HCT116 (cell line): ENCODE measurements at regions not wholly inside any gene's neighbourhood (a gene's known extent, or its start where the extent isn't known, plus 50 kb on each side); places are given as distances from the start of the nearest gene placed in this dataset.
"Not testable (repeated sequence)": the region's sequence is repeated elsewhere in the genome, so short reads cannot be mapped to it uniquely, and the experiment has no call there.

Experiments used
- ATAC-seq: fragments of 200-7000 bp; cut with Tn5 transposase; 2 replicates; pipeline ENCODE4 v1.9.1; 2020; ENCODE audit warnings: mild to moderate bottlenecking, moderate library complexity
- BruUV-seq: library from RNA; stranded (reverse); fragments of 400-500 nt; replicated peaks from 2 replicates; lab custom pipeline; 2021; lab: Mats Ljungman, UMichigan
- CTCF ChIA-PET: fragments of 300-600 bp; sonication (Branson Sonifier 250); formaldehyde crosslinking; loops from one replicate; lab custom pipeline; 2021; ENCODE audit warnings: antibody characterized with exemption; lab: Charles Lee
- POLR2A ChIA-PET: fragments of 300-600, 350-600 bp; sonication (Branson Sonifier 250); formaldehyde crosslinking; loops from one replicate; lab custom pipeline; 2021; ENCODE audit warnings: antibody characterized with exemption; lab: Charles Lee
- RAD21 ChIA-PET, 2 experiments: fragments of 300-600 bp; sonication (Branson Sonifier 250); formaldehyde crosslinking; loops; one replicate each; lab custom pipeline; 2023; ENCODE audit warnings: low total read pairs in 2 of 2; ENCODE audit not compliant: uncharacterized antibody in 2 of 2, unreplicated experiment in 2 of 2, low non-redundant PET in 1 of 2; lab: Charles Lee
- DNase-seq: peaks from one replicate; pipeline ENCODE4 v3.0.0-alpha.2; 2010; ENCODE audit warnings: low read depth, low spot score
- H2AFZ ChIP-seq: fragments of 200-600 bp; shearing (Covaris generic), sonication (generic); 2 replicates; pipeline ENCODE4 v1.6.1; 2017; ENCODE audit warnings: low read depth, mixed run types, mixed read lengths, antibody characterized with exemption, low read length; ENCODE audit not compliant: poor library complexity, severe bottlenecking
- H3K27ac ChIP-seq: 2 replicates; pipeline ENCODE4 v1.5.1; 2012; ENCODE audit warnings: low read depth, low read length
- H3K27me3 ChIP-seq: fragments of 200-600 bp; sonication (generic); 2 replicates; pipeline ENCODE4 v1.6.1; 2016; ENCODE audit warnings: mixed run types, low read length, mixed read lengths; ENCODE audit not compliant: insufficient read depth
- H3K36me3 ChIP-seq, 2 experiments: fragments of 200-500 bp in 1 of 2; fragments of 200-600 bp in 1 of 2; sonication (Bioruptor generic) in 1 of 2; sonication (generic) in 1 of 2; 2 replicates each; pipeline versions ENCODE4 v1.5.1 to v1.6.1; 2014 to 2016; ENCODE audit warnings: low read length in 2 of 2, inconsistent platforms in 1 of 2, mixed read lengths in 1 of 2, mixed run types in 1 of 2; ENCODE audit not compliant: insufficient read depth in 2 of 2, control insufficient read depth in 1 of 2
- H3K4me1 ChIP-seq, 2 experiments: fragments of 200-600 bp in 1 of 2; sonication (generic) in 1 of 2; 2 replicates each; pipeline versions ENCODE4 v1.5.1 to v1.6.1; 2012 to 2017; ENCODE audit warnings: low read length in 2 of 2, inconsistent platforms in 1 of 2, mild to moderate bottlenecking in 1 of 2, mixed read lengths in 1 of 2, mixed run types in 1 of 2, moderate library complexity in 1 of 2; ENCODE audit not compliant: insufficient read depth in 2 of 2, control insufficient read depth in 1 of 2
- H3K4me2 ChIP-seq: fragments of 200-600 bp; sonication (generic); 2 replicates; pipeline ENCODE4 v1.6.1; 2017; ENCODE audit warnings: mixed run types, low read length, mixed read lengths
- H3K4me3 ChIP-seq, 2 experiments: fragments of 200-600 bp in 1 of 2; sonication (generic) in 1 of 2; replicated peaks in 1 of 2; 2 replicates each; pipeline ENCODE4 v1.5.1; 2011 to 2016; ENCODE audit warnings: low read length in 2 of 2, control low read depth in 1 of 2, low read depth in 1 of 2, mild to moderate bottlenecking in 1 of 2, mixed read lengths in 1 of 2, mixed run types in 1 of 2
- H3K79me2 ChIP-seq: fragments of 200-600 bp; sonication (generic); 2 replicates; pipeline ENCODE4 v1.6.1; 2017; ENCODE audit warnings: mild to moderate bottlenecking, mixed run types, low read length, moderate library complexity, mixed read lengths; ENCODE audit not compliant: insufficient read depth
- H3K9ac ChIP-seq: fragments of 200-600 bp; sonication (generic); 2 replicates; pipeline ENCODE4 v1.6.1; 2016; ENCODE audit warnings: low read length, mixed read lengths
- H3K9me2 ChIP-seq: fragments of 200-600 bp; sonication (generic), shearing (Covaris generic); 2 replicates; pipeline ENCODE4 v1.6.1; 2017; ENCODE audit warnings: mixed run types, mild to moderate bottlenecking, moderate library complexity; ENCODE audit not compliant: insufficient read depth
- H3K9me3 ChIP-seq, 2 experiments: fragments of 200-500 bp in 1 of 2; fragments of 200-600 bp in 1 of 2; sonication (Bioruptor generic) in 1 of 2; sonication (generic) in 1 of 2; 2 replicates each; pipeline ENCODE4 v1.6.1; 2014 to 2017; ENCODE audit warnings: low read length in 2 of 2, mixed read lengths in 2 of 2, inconsistent platforms in 1 of 2, low read depth in 1 of 2, mild to moderate bottlenecking in 1 of 2, mixed run types in 1 of 2, moderate library complexity in 1 of 2; ENCODE audit not compliant: control insufficient read depth in 1 of 2, insufficient read depth in 1 of 2
- H4K20me1 ChIP-seq: fragments of 200-600 bp; sonication (generic), shearing (Covaris generic); 2 replicates; pipeline ENCODE4 v1.6.1; 2017; ENCODE audit warnings: mixed run types, mild to moderate bottlenecking, moderate library complexity; ENCODE audit not compliant: insufficient read depth
- EGR1 ChIP-seq: IDR thresholded peaks from 2 replicates; pipeline ENCODE4 v1.6.1; 2012; ENCODE audit warnings: low read depth
- ELF1 ChIP-seq: IDR thresholded peaks from 2 replicates; pipeline ENCODE4 v1.6.1; 2012; ENCODE audit warnings: low read depth, borderline replicate concordance
- FOSL1 ChIP-seq: IDR thresholded peaks from 2 replicates; pipeline ENCODE4 v1.6.1; 2012; ENCODE audit warnings: low read depth
- POLR2A ChIP-seq: IDR thresholded peaks from 2 replicates; pipeline ENCODE4 v1.7.0; 2011; ENCODE audit warnings: borderline replicate concordance; ENCODE audit not compliant: insufficient read depth, insufficient read length; ENCODE audit errors: extremely low read depth
- POLR2AphosphoS5 ChIP-seq: IDR thresholded peaks from 2 replicates; pipeline ENCODE4 v1.6.1; 2011; ENCODE audit warnings: mild to moderate bottlenecking, low read depth, low read length, moderate library complexity
- SP1 ChIP-seq: IDR thresholded peaks from 2 replicates; pipeline ENCODE4 v1.6.1; 2012; ENCODE audit warnings: low read depth
- SRF ChIP-seq: IDR thresholded peaks from 2 replicates; pipeline ENCODE4 v1.6.1; 2012; ENCODE audit warnings: low read depth
- intact Hi-C: fragments of 100-400 bp; cut with micrococcal nuclease; formaldehyde crosslinking; loops from 2 replicates; pipeline ENCODE4 v1.10.0; 2022
- TF ChIP-seq, protein P1 (sequence below), 3 experiments: fragments of 200-600 bp in 1 of 3; sonication (generic) in 1 of 3; IDR thresholded peaks in 2 of 3; conservative IDR thresholded peaks in 1 of 3; 2 replicates each; pipeline ENCODE4 v1.5.1; 2012 to 2017; ENCODE audit warnings: low read depth in 2 of 3, low read length in 2 of 3, antibody characterized with exemption in 1 of 3, borderline replicate concordance in 1 of 3, control low read depth in 1 of 3, mild to moderate bottlenecking in 1 of 3, mixed read lengths in 1 of 3, mixed run types in 1 of 3, moderate library complexity in 1 of 3; ENCODE audit not compliant: insufficient read depth in 1 of 3
- TF ChIP-seq, protein P2 (sequence below): IDR thresholded peaks from 2 replicates; pipeline ENCODE4 v1.6.1; 2012

DNA sequence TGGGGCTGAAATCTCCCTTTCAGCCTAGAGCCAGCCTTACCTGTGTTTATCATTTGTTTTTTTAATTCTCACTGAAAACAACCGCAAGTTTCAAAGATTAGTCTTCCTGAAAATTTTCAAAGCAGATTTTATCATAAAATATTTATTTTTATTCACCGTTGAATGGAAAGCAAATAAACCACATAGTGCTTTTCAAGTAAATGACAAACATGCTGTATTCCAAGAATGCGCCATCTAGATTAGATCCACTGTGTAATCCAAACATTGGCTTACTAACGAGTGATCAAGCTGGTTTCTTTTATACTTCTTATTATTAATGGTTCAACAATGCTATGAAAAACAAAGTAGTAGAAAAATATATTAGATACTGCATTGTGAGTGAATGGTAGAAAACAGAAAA lies 1176.2 kb upstream of the IGFBP7 start:
- ATAC-seq: no peak
- no peak overlapping the region for H2AFZ ChIP-seq
- no peak overlapping the region for H3K27ac ChIP-seq
- no TSS peak for BruUV-seq
- TF ChIP-seq SRF: no peak
- H3K4me1 ChIP-seq: no peaks in the 10 kb centered on the region
- H3K9ac ChIP-seq: no peak overlapping the region
- H3K36me3 ChIP-seq: no peaks in the 10 kb centered on the region
- ChIA-PET RAD21 (no interaction called here), POLR2A (no interaction called here), CTCF (no interaction called here)
- no peaks in the 10 kb centered on the region for H4K20me1 ChIP-seq
- DNase-seq: no peak
- no peaks in the 10 kb centered on the region for H3K27me3 ChIP-seq
- H3K79me2 ChIP-seq: no peaks in the 10 kb centered on the region
- H3K9me3 ChIP-seq: peaks cover 11 to 12% of the 10 kb centered on the region in 2 experiments; a peak in 3 of 4 replicates
- H3K4me2 ChIP-seq: no peak overlapping the region
- no peak overlapping the region for H3K4me3 ChIP-seq
- no peaks in the 10 kb centered on the region for H3K9me2 ChIP-seq
- intact Hi-C loops: no loop called here

DNA sequence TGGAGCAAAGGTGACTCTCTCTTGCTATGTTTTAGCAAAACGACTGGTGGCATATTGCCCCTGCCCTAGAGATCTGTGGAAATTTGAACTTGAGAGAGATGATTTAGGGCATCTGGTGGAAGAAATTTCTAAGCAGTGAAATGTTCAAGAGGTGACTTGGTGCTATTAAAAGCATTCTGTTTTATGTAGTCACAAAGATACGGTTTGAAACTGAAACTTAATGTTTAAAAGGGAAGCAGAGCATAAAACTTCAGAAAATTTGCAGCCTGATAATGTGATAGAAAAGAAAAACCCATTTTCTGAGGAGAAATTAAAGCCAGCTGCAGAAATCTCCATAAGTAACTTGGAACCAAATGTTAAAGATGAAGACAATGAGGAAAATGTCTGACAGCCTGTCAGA lies 1170.7 kb upstream of the IGFBP7 start:
- ATAC-seq, H3K9me2 ChIP-seq, H3K27me3 ChIP-seq, H3K27ac ChIP-seq, intact Hi-C loops, H3K4me3 ChIP-seq, H3K36me3 ChIP-seq, H3K4me2 ChIP-seq, H3K4me1 ChIP-seq, H2AFZ ChIP-seq, POLR2A ChIA-PET, BruUV-seq, H3K9ac ChIP-seq, CTCF ChIA-PET, RAD21 ChIA-PET, H4K20me1 ChIP-seq, DNase-seq, H3K79me2 ChIP-seq: not testable (repeated sequence)
- peaks cover 3 to 12% of the 10 kb centered on the region in 2 experiments; a peak in 3 of 4 replicates for H3K9me3 ChIP-seq

DNA sequence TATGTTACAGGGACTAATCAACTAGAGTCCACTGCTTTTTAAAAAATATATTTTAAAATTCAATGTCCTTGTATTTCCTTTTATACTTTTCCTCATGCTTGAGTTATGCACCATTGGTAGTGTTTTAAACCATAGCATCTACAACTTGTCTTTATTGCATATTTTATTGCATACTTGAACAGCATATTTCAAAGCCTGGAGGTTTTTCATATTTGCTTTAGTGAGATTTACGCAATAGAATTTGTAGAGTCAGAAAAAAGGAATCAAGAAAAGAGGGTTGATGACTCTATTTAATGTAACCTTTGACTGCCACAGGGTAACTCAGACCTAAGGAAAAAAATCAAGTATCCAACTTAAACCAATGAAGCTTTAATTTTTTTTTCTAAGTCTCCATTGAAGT lies 1165.7 kb upstream of the IGFBP7 start:
- Histone ChIP-seq H2AFZ (no peak overlapping the region), H3K4me2 (no peak overlapping the region), H3K9ac (no peak overlapping the region), H3K79me2 (no peaks in the 10 kb centered on the region), H3K27me3 (no peaks in the 10 kb centered on the region), H3K9me3 (peaks cover 3 to 15% of the 10 kb centered on the region in 2 experiments; a peak in 3 of 4 replicates), H3K4me3 (no peak overlapping the region), H3K9me2 (no peaks in the 10 kb centered on the region), H3K27ac (no peak overlapping the region), H3K36me3 (no peaks in the 10 kb centered on the region), H3K4me1 (no peaks in the 10 kb centered on the region), H4K20me1 (no peaks in the 10 kb centered on the region)
- intact Hi-C loops: no loop called here
- ChIA-PET CTCF (no interaction called here), POLR2A (no interaction called here), RAD21 (no interaction called here)
- ATAC-seq: no peak
- no peak for TF ChIP-seq ELF1
- TF ChIP-seq, protein P1, sequence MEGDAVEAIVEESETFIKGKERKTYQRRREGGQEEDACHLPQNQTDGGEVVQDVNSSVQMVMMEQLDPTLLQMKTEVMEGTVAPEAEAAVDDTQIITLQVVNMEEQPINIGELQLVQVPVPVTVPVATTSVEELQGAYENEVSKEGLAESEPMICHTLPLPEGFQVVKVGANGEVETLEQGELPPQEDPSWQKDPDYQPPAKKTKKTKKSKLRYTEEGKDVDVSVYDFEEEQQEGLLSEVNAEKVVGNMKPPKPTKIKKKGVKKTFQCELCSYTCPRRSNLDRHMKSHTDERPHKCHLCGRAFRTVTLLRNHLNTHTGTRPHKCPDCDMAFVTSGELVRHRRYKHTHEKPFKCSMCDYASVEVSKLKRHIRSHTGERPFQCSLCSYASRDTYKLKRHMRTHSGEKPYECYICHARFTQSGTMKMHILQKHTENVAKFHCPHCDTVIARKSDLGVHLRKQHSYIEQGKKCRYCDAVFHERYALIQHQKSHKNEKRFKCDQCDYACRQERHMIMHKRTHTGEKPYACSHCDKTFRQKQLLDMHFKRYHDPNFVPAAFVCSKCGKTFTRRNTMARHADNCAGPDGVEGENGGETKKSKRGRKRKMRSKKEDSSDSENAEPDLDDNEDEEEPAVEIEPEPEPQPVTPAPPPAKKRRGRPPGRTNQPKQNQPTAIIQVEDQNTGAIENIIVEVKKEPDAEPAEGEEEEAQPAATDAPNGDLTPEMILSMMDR (IDR thresholded peaks at IDR 0.05 in 2 of 3, conservative IDR thresholded peaks at IDR 0.05 in 1 of 3; ENCODE audit: borderline replicate concordance in 1 of 3, insufficient read depth in 1 of 3, low read depth in 2 of 3, low read length in 2 of 3): no peak
- TF ChIP-seq POLR2AphosphoS5: no peak
- TF ChIP-seq SP1: no peak
- no peak for TF ChIP-seq FOSL1
- no peak for TF ChIP-seq EGR1
- TF ChIP-seq POLR2A: no peak
- TF ChIP-seq, protein P2, sequence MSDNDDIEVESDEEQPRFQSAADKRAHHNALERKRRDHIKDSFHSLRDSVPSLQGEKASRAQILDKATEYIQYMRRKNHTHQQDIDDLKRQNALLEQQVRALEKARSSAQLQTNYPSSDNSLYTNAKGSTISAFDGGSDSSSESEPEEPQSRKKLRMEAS: no peak
- DNase-seq: no peak
- BruUV-seq: no TSS peak
